ENCODE measurements at regions not wholly inside any gene's neighbourhood (a gene's known extent, or its start where the extent isn't known, plus 50 kb on each side); places are given as distances from the start of the nearest gene placed in this dataset.
"Not testable (repeated sequence)": the region's sequence is repeated elsewhere in the genome, so short reads cannot be mapped to it uniquely, and the experiment has no call there.

- DNase-seq (ENCODE audit: low read depth in 2 of 2): no peak
Observed at GRCh38 chr3:81913886-81914663, 152.6 kb upstream of the GBE1 start.

- no peak for DNase-seq (ENCODE audit: low read depth in 2 of 2)
Observed at GRCh38 chr3:81911221-81911620, 149.8 kb upstream of the GBE1 start.

GRCh38 chr3:81910244-81910852, 148.9 kb upstream of the GBE1 start:
- DNase-seq (ENCODE audit: low read depth in 2 of 2): no peak

GRCh38 chr3:81909796-81910195, 148.4 kb upstream of the GBE1 start:
- no peak for DNase-seq (ENCODE audit: low read depth in 2 of 2)

- DNase-seq (ENCODE audit: low read depth in 2 of 2): no peak
Observed at GRCh38 chr3:81908561-81908960, 147.1 kb upstream of the GBE1 start.

GRCh38 chr3:81898336-81898735, 136.9 kb upstream of the GBE1 start:
- DNase-seq (ENCODE audit: low read depth in 2 of 2): no peak

GRCh38 chr3:81894598-81894997, 133.2 kb upstream of the GBE1 start:
- no peak for DNase-seq (ENCODE audit: low read depth in 2 of 2)

- DNase-seq (ENCODE audit: low read depth in 2 of 2): no peak
Observed at GRCh38 chr3:81891055-81891895, 129.8 kb upstream of the GBE1 start.

- no peak for DNase-seq (ENCODE audit: low read depth in 2 of 2)
Observed at GRCh38 chr3:81888914-81889557, 127.6 kb upstream of the GBE1 start.

GRCh38 chr3:81887448-81887847, 126.0 kb upstream of the GBE1 start:
- no peak for DNase-seq (ENCODE audit: low read depth in 2 of 2)

- DNase-seq (ENCODE audit: low read depth in 2 of 2): no peak
Observed at GRCh38 chr3:81886081-81886480, 124.6 kb upstream of the GBE1 start.

- DNase-seq (ENCODE audit: low read depth in 2 of 2): no peak
Observed at GRCh38 chr3:81884791-81885190, 123.3 kb upstream of the GBE1 start.

- no peak for DNase-seq (ENCODE audit: low read depth in 2 of 2)
Observed at GRCh38 chr3:81876826-81877225, 115.4 kb upstream of the GBE1 start.

GRCh38 chr3:81874738-81875137, 113.3 kb upstream of the GBE1 start:
- DNase-seq (ENCODE audit: low read depth in 2 of 2): no peak

GRCh38 chr3:81872566-81872965, 111.1 kb upstream of the GBE1 start:
- DNase-seq (ENCODE audit: low read depth in 2 of 2): no peak

- no peak for DNase-seq (ENCODE audit: low read depth in 2 of 2)
Observed at GRCh38 chr3:81871358-81872155, 110.1 kb upstream of the GBE1 start.

- DNase-seq (ENCODE audit: low read depth in 2 of 2): no peak
Observed at GRCh38 chr3:81869382-81869781, 107.9 kb upstream of the GBE1 start.

GRCh38 chr3:81868597-81868996, 107.2 kb upstream of the GBE1 start:
- DNase-seq (ENCODE audit: low read depth in 2 of 2): no peak

- no peak for DNase-seq (ENCODE audit: low read depth in 2 of 2)
Observed at GRCh38 chr3:81867875-81868274, 106.4 kb upstream of the GBE1 start.

GRCh38 chr3:81865164-81865563, 103.7 kb upstream of the GBE1 start:
- DNase-seq (ENCODE audit: low read depth in 2 of 2): not testable (repeated sequence)

GRCh38 chr3:81864272-81864671, 102.8 kb upstream of the GBE1 start:
- no peak for DNase-seq (ENCODE audit: low read depth in 2 of 2)

Data from stimulated activated CD8-positive, alpha-beta memory T cell treated with anti-CD3 and anti-CD28 coated beads, Interleukin-15, amount 100 ng/mL, for 48 hours (primary cell).